Breast epithelium (tissue), 3 donors: ENCODE measurements at regions not wholly inside any gene's neighbourhood (a gene's known extent, or its start where the extent isn't known, plus 50 kb on each side); places are given as distances from the start of the nearest gene placed in this dataset.

ENCODE experiments used
- POLR2A ChIP-seq: fragments of 450-650 bp; IDR thresholded peaks from one replicate; pipeline ENCODE4 v1.6.1; 2016; ENCODE audit warnings: antibody characterized with exemption, mild to moderate bottlenecking, moderate library complexity
- POLR2AphosphoS5 ChIP-seq, 3 donors: sonication (generic); formaldehyde crosslinking; IDR thresholded peaks; one replicate each; pipeline ENCODE4 v1.6.1; 2017; ENCODE audit warnings: antibody characterized with exemption in 3 of 3
- TF ChIP-seq, protein P1 (sequence below), 3 donors: fragments of 450-650 bp; IDR thresholded peaks; one replicate each; pipeline ENCODE4 v1.5.1; 2016 to 2017; ENCODE audit warnings: antibody characterized with exemption in 3 of 3, mild to moderate bottlenecking in 3 of 3, moderate library complexity in 3 of 3

DNA sequence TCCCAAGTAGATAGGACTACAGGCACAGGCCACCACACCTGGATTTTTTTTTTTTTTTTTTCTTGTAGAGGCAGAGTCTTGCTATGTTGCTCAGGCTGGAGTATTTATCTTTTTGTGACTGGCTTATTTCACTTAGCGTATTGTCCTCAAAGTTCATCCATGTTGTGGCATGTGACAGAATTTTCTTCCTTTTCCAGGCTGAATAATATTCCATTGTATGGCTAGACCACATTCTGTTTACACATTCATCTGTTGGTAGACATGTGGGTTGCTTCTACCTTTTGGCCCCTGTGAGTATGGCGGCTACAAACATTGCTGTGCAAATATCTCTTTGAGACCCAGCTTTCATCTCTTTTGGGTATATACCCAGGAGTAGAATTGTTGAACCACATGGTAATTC is 160.2 kb upstream of the SMAD3 start:
- TF ChIP-seq, protein P1, sequence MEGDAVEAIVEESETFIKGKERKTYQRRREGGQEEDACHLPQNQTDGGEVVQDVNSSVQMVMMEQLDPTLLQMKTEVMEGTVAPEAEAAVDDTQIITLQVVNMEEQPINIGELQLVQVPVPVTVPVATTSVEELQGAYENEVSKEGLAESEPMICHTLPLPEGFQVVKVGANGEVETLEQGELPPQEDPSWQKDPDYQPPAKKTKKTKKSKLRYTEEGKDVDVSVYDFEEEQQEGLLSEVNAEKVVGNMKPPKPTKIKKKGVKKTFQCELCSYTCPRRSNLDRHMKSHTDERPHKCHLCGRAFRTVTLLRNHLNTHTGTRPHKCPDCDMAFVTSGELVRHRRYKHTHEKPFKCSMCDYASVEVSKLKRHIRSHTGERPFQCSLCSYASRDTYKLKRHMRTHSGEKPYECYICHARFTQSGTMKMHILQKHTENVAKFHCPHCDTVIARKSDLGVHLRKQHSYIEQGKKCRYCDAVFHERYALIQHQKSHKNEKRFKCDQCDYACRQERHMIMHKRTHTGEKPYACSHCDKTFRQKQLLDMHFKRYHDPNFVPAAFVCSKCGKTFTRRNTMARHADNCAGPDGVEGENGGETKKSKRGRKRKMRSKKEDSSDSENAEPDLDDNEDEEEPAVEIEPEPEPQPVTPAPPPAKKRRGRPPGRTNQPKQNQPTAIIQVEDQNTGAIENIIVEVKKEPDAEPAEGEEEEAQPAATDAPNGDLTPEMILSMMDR (IDR thresholded peaks at IDR 0.05): no peak
- TF ChIP-seq POLR2AphosphoS5 (IDR thresholded peaks at IDR 0.05): no peak
- no peak for TF ChIP-seq POLR2A
